ENCODE measurements at regions not wholly inside any gene's neighbourhood (a gene's known extent, or its start where the extent isn't known, plus 50 kb on each side); places are given as distances from the start of the nearest gene placed in this dataset.
"Not testable (repeated sequence)": the region's sequence is repeated elsewhere in the genome, so short reads cannot be mapped to it uniquely, and the experiment has no call there.

DNA sequence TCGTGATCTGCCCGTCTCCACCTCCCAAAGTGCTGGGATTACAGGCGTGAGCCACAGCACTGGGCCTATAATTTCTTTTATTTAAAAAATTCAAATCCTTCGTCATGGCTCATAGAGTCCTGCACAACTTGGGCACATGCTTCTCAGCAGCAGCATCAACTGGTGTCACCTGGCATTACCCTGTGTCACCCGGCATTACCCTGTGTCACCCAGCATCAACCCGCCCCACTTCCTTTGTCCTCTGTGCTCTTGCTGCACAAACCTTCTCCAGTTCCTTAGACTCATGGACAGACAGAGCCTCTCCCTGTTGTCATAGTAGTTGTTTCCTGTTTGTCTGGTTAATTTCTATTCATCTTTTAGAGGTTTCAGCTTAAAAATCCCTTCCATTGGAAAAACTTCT lies 121.2 kb upstream of the SERBP1 start:
- Histone ChIP-seq H3K27ac (ENCODE audit: low read depth, low read length) (no peak overlapping the region), H3K4me1 (ENCODE audit: control insufficient read depth, insufficient read depth, low read length) (no peaks in the 10 kb centered on the region; the same call in 1 of the 2 replicates), H3K36me3 (ENCODE audit: control insufficient read depth, insufficient read depth, low read length) (no peaks in the 10 kb centered on the region), H3K9me3 (ENCODE audit: control insufficient read depth, insufficient read depth, low read length) (no peaks in the 10 kb centered on the region), H3K27me3 (ENCODE audit: control insufficient read depth, insufficient read depth, low read length) (no peaks in the 10 kb centered on the region), H3K9ac (ENCODE audit: low read depth, low read length) (no peak overlapping the region), H3K4me3 (ENCODE audit: low read depth, low read length) (no peak overlapping the region)

DNA sequence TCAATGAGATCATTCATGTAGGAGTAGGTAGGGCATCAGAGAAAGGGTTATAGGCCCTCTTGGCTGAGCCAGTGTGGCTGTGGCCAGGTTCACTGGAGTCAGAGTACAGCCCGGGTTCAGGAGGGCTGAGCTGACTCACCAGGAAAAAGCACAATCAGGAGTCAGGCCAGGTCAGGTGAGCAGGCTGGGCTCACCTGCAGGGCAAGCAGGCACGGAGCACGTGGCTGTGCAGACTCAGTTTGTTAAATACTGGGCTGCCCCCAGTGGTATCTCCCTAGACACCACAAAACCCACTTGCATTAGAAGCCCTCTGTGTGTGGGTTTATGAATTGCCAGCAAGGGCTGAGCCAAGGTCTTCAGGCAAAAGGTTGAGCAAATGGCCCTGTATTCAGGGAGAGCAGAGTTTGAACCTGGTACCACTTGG lies 122.1 kb upstream of the SERBP1 start:
- H3K27ac ChIP-seq (ENCODE audit: low read depth, low read length) = no peak overlapping the region
- no peaks in the 10 kb centered on the region for H3K27me3 ChIP-seq (ENCODE audit: control insufficient read depth, insufficient read depth, low read length)
- no peaks in the 10 kb centered on the region; the same call in 1 of the 2 replicates for H3K4me1 ChIP-seq (ENCODE audit: control insufficient read depth, insufficient read depth, low read length)

DNA sequence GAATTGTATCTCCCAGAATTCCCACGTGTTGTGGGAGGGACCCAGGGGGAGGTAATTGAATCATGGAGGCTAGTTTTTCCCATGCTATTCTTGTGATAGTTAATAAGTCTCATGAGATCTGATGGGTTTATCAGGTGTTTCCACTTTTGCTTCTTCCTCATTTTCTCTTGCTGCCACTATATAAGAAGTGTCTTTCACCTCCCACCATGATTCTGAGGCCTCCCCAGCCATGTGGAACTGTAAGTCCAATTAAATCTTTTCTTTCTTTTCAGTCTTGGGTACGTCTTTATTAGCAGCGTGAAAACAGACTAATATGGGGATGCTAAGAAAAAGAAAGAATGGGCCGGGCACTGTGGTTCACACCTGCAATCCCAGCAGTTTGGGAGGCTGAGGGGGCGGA lies 124.0 kb upstream of the SERBP1 start:
- H3K36me3 ChIP-seq (ENCODE audit: control insufficient read depth, insufficient read depth, low read length); H3K27ac ChIP-seq (ENCODE audit: low read depth, low read length); H3K4me1 ChIP-seq (ENCODE audit: control insufficient read depth, insufficient read depth, low read length); H3K4me3 ChIP-seq (ENCODE audit: low read depth, low read length); H3K9ac ChIP-seq (ENCODE audit: low read depth, low read length); H3K9me3 ChIP-seq (ENCODE audit: control insufficient read depth, insufficient read depth, low read length); H3K27me3 ChIP-seq (ENCODE audit: control insufficient read depth, insufficient read depth, low read length): not testable (repeated sequence)

More for the DNA sequence above, 122.1 kb upstream of the SERBP1 start:
- Histone ChIP-seq H3K9ac (ENCODE audit: low read depth, low read length) (no peak overlapping the region), H3K4me3 (ENCODE audit: low read depth, low read length) (no peak overlapping the region), H3K9me3 (ENCODE audit: control insufficient read depth, insufficient read depth, low read length) (no peaks in the 10 kb centered on the region), H3K36me3 (ENCODE audit: control insufficient read depth, insufficient read depth, low read length) (no peaks in the 10 kb centered on the region)

GRCh38 chr1:67555461-67556296 lies 125.5 kb upstream of the SERBP1 start:
- Histone ChIP-seq H3K27me3 (ENCODE audit: control insufficient read depth, insufficient read depth, low read length) (no peaks in the 10 kb centered on the region), H3K9ac (ENCODE audit: low read depth, low read length) (no peak overlapping the region), H3K9me3 (ENCODE audit: control insufficient read depth, insufficient read depth, low read length) (no peaks in the 10 kb centered on the region), H3K4me3 (ENCODE audit: low read depth, low read length) (no peak overlapping the region), H3K36me3 (ENCODE audit: control insufficient read depth, insufficient read depth, low read length) (no peaks in the 10 kb centered on the region), H3K4me1 (ENCODE audit: control insufficient read depth, insufficient read depth, low read length) (no peaks in the 10 kb centered on the region; the same call in 1 of the 2 replicates), H3K27ac (ENCODE audit: low read depth, low read length) (no peak overlapping the region)

- H3K36me3 ChIP-seq (ENCODE audit: control insufficient read depth, insufficient read depth, low read length) = no peaks in the 10 kb centered on the region
- no peak overlapping the region for H3K27ac ChIP-seq (ENCODE audit: low read depth, low read length)
Observed at GRCh38 chr1:67556297-67556900, 126.2 kb upstream of the SERBP1 start.

DNA sequence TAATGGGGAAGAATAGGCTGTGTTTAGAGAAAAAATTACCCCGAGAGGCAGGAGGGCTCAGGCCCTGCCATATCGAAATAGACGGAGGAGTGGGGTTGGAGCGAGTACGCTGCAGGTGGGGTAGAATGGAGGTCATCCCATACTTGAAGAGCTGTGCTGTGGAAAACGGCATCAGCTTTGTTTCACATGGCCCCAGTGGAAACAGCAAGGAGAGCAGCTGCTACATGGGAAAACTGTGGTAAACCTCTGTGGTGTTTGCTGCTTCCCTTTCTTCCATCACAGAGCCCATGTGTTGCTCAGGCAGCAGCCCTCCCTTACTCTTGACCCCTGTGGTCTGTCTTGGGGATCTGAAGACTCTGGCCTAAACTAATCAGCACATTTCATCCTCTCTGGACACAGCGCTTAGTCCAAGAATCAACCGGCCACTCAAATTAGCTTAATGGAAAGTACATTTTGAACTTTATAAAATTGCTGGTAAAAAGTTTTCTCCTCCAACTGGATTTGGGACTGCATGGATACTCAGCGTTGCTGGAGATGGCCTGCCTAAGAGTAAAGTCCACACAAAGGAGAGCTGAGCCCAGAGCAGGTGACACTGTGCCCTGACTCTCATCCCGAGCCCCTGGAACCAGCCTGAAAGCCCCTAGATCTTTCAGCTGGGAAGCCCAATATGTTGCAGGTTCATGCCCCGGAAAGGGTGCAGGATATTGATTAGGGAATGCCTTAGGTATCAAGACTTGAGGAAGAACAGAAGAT lies 127.1 kb upstream of the GADD45A start:
- H3K27me3 ChIP-seq (ENCODE audit: control insufficient read depth, insufficient read depth, low read length) = no peaks in the 10 kb centered on the region
- no peaks in the 10 kb centered on the region; the same call in 1 of the 2 replicates for H3K4me1 ChIP-seq (ENCODE audit: control insufficient read depth, insufficient read depth, low read length)
- no peak overlapping the region for H3K27ac ChIP-seq (ENCODE audit: low read depth, low read length)

More at GRCh38 chr1:67556297-67556900, 126.2 kb upstream of the SERBP1 start:
- Histone ChIP-seq H3K27me3 (ENCODE audit: control insufficient read depth, insufficient read depth, low read length) (no peaks in the 10 kb centered on the region), H3K4me3 (ENCODE audit: low read depth, low read length) (no peak overlapping the region), H3K9ac (ENCODE audit: low read depth, low read length) (no peak overlapping the region), H3K4me1 (ENCODE audit: control insufficient read depth, insufficient read depth, low read length) (no peaks in the 10 kb centered on the region; the same call in 1 of the 2 replicates), H3K9me3 (ENCODE audit: control insufficient read depth, insufficient read depth, low read length) (no peaks in the 10 kb centered on the region)

GRCh38 chr1:67558449-67559193 lies 126.4 kb upstream of the GADD45A start:
- Histone ChIP-seq H3K36me3 (ENCODE audit: control insufficient read depth, insufficient read depth, low read length) (no peaks in the 10 kb centered on the region), H3K9ac (ENCODE audit: low read depth, low read length) (no peak overlapping the region), H3K9me3 (ENCODE audit: control insufficient read depth, insufficient read depth, low read length) (no peaks in the 10 kb centered on the region), H3K4me3 (ENCODE audit: low read depth, low read length) (no peak overlapping the region), H3K4me1 (ENCODE audit: control insufficient read depth, insufficient read depth, low read length) (no peaks in the 10 kb centered on the region; the same call in 1 of the 2 replicates), H3K27me3 (ENCODE audit: control insufficient read depth, insufficient read depth, low read length) (no peaks in the 10 kb centered on the region), H3K27ac (ENCODE audit: low read depth, low read length) (no peak overlapping the region)

More for the DNA sequence above, 127.1 kb upstream of the GADD45A start:
- Histone ChIP-seq H3K9ac (ENCODE audit: low read depth, low read length) (no peak overlapping the region), H3K36me3 (ENCODE audit: control insufficient read depth, insufficient read depth, low read length) (no peaks in the 10 kb centered on the region), H3K4me3 (ENCODE audit: low read depth, low read length) (no peak overlapping the region), H3K9me3 (ENCODE audit: control insufficient read depth, insufficient read depth, low read length) (no peaks in the 10 kb centered on the region)

DNA sequence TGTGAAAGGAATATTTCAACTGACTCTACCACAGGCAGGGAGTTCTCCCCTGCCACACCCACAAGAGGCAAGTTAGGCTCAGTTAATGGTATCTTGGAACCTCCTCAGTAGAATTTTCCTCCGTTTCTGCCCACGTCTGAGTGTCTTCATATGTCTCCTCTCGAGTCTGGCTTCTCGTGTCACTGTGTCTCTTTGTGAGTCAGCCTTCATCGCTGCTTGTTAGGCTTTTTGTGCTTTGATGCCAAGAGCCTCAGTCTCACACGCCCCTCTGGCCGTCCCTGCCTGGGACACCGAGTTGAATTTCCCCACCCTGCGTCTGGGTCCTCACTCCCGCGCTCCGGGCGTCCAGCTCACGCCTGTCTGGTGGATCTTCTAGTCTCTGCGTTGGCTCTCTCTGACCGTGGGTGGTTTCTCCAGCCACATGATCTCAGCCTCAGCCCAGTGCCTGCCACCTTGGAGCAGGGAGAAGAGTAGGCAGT lies 125.7 kb upstream of the GADD45A start:
- H3K27me3 ChIP-seq (ENCODE audit: control insufficient read depth, insufficient read depth, low read length) = no peaks in the 10 kb centered on the region
- H3K4me1 ChIP-seq (ENCODE audit: control insufficient read depth, insufficient read depth, low read length) = no peaks in the 10 kb centered on the region; the same call in 1 of the 2 replicates
- H3K9me3 ChIP-seq (ENCODE audit: control insufficient read depth, insufficient read depth, low read length) = no peaks in the 10 kb centered on the region
- H3K9ac ChIP-seq (ENCODE audit: low read depth, low read length) = no peak overlapping the region
- no peaks in the 10 kb centered on the region for H3K36me3 ChIP-seq (ENCODE audit: control insufficient read depth, insufficient read depth, low read length)
- H3K27ac ChIP-seq (ENCODE audit: low read depth, low read length) = no peak overlapping the region
- no peak overlapping the region for H3K4me3 ChIP-seq (ENCODE audit: low read depth, low read length)

GRCh38 chr1:67560580-67561255 lies 124.3 kb upstream of the GADD45A start:
- Histone ChIP-seq H3K36me3 (ENCODE audit: control insufficient read depth, insufficient read depth, low read length) (no peaks in the 10 kb centered on the region), H3K4me1 (ENCODE audit: control insufficient read depth, insufficient read depth, low read length) (no peaks in the 10 kb centered on the region; the same call in 1 of the 2 replicates), H3K9ac (ENCODE audit: low read depth, low read length) (no peak overlapping the region), H3K4me3 (ENCODE audit: low read depth, low read length) (no peak overlapping the region), H3K9me3 (ENCODE audit: control insufficient read depth, insufficient read depth, low read length) (no peaks in the 10 kb centered on the region), H3K27ac (ENCODE audit: low read depth, low read length) (no peak overlapping the region), H3K27me3 (ENCODE audit: control insufficient read depth, insufficient read depth, low read length) (no peaks in the 10 kb centered on the region)

GRCh38 chr1:67561704-67562113 lies 123.3 kb upstream of the GADD45A start:
- Histone ChIP-seq H3K27me3 (ENCODE audit: control insufficient read depth, insufficient read depth, low read length) (no peaks in the 10 kb centered on the region), H3K9me3 (ENCODE audit: control insufficient read depth, insufficient read depth, low read length) (no peaks in the 10 kb centered on the region), H3K36me3 (ENCODE audit: control insufficient read depth, insufficient read depth, low read length) (no peaks in the 10 kb centered on the region), H3K4me1 (ENCODE audit: control insufficient read depth, insufficient read depth, low read length) (no peaks in the 10 kb centered on the region; the same call in 1 of the 2 replicates), H3K9ac (ENCODE audit: low read depth, low read length) (no peak overlapping the region), H3K4me3 (ENCODE audit: low read depth, low read length) (no peak overlapping the region), H3K27ac (ENCODE audit: low read depth, low read length) (no peak overlapping the region)

Measured in HUES48 (cell line).